MM.1S (cell line): ENCODE measurements at regions not wholly inside any gene's neighbourhood (a gene's known extent, or its start where the extent isn't known, plus 50 kb on each side); places are given as distances from the start of the nearest gene placed in this dataset.

Experiments used
- EZH2phosphoT487 ChIP-seq: fragments of 300-600 bp; sonication (generic); IDR thresholded peaks from 2 replicates; pipeline ENCODE4 v1.6.1; 2018; ENCODE audit warnings: antibody characterized with exemption, low read length
- TF ChIP-seq, protein P1 (sequence below): fragments of 300-600 bp; sonication (generic); IDR thresholded peaks from 2 replicates; pipeline ENCODE4 v1.5.1; 2016; ENCODE audit warnings: antibody characterized with exemption, low read length, mixed read lengths

DNA sequence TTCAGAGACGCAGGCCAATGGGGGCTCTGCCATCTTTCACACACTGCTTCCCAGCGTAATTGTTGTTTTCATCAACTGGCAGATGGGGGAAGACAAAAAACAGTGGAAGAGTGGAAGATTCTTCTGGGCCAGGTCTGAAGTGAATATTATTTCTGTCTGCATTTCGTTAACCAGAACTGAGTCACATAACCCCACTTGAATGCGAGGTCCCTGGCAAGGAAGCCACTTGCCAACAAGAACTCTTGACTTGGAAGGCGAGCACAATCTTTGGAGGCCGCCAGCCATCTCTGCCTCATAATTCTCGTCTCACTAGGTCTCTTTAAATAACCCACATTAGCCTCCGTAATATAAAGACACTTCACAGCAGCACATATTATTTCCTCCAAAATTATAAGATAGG, 75.4 kb downstream of the CYB561 start:
- TF ChIP-seq, protein P1, sequence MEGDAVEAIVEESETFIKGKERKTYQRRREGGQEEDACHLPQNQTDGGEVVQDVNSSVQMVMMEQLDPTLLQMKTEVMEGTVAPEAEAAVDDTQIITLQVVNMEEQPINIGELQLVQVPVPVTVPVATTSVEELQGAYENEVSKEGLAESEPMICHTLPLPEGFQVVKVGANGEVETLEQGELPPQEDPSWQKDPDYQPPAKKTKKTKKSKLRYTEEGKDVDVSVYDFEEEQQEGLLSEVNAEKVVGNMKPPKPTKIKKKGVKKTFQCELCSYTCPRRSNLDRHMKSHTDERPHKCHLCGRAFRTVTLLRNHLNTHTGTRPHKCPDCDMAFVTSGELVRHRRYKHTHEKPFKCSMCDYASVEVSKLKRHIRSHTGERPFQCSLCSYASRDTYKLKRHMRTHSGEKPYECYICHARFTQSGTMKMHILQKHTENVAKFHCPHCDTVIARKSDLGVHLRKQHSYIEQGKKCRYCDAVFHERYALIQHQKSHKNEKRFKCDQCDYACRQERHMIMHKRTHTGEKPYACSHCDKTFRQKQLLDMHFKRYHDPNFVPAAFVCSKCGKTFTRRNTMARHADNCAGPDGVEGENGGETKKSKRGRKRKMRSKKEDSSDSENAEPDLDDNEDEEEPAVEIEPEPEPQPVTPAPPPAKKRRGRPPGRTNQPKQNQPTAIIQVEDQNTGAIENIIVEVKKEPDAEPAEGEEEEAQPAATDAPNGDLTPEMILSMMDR: no peak
- no peak for TF ChIP-seq EZH2phosphoT487
